GM19467 (cell line): ENCODE measurements at regions not wholly inside any gene's neighbourhood (a gene's known extent, or its start where the extent isn't known, plus 50 kb on each side); places are given as distances from the start of the nearest gene placed in this dataset.
"Not testable (repeated sequence)": the region's sequence is repeated elsewhere in the genome, so short reads cannot be mapped to it uniquely, and the experiment has no call there.

ENCODE experiments used
- ATAC-seq: cut with Tn5 transposase; IDR thresholded peaks from one replicate; pipeline ENCODE4 v1.9.1; 2021; ENCODE audit warnings: mild to moderate bottlenecking, moderate library complexity; ENCODE audit not compliant: unreplicated experiment

DNA sequence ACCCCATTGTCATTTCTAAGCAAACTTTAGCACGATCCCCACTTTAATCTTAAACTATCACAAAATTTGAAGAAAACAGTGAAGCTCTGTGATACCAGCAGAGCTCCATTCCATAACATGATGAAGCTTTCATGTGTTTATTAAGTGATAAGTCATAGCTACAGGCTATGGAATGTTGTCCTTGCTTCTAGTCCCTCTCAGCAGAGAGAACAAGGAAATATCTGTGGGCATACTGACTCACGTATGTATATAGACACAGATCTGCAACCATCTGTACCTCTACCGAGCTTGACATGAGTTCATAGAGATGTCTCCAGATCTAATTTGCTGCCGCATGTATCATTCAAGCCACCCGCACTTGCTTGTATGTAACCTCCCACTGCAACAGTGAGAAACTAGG is 588.9 kb downstream of the ETS1 start:
- no peak for ATAC-seq

GRCh38 chr11:127997594-127997993 is 589.8 kb downstream of the ETS1 start:
- no peak for ATAC-seq

GRCh38 chr11:127996825-127997224 is 590.5 kb downstream of the ETS1 start:
- no peak for ATAC-seq

DNA sequence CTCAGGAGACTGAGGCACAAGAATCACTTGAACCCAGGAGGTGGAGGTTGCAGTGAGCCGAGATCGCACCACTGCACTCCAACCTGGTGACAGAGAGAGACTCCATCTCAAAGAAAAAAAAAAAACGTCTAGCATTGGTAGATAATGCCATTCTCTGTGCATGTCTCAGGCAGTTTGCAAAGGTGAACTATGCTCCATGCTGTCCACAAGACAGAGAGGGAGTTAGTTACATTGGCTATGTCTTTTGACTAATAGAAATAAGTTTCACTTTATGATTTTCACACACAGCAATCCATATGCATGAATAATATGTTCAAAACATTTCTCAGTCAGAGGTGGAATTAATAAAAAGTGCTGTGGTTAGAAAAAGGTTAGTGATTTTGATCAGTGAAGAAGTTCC is 591.4 kb downstream of the ETS1 start:
- ATAC-seq: no peak

GRCh38 chr11:127994736-127995135 is 592.6 kb downstream of the ETS1 start:
- no peak for ATAC-seq

DNA sequence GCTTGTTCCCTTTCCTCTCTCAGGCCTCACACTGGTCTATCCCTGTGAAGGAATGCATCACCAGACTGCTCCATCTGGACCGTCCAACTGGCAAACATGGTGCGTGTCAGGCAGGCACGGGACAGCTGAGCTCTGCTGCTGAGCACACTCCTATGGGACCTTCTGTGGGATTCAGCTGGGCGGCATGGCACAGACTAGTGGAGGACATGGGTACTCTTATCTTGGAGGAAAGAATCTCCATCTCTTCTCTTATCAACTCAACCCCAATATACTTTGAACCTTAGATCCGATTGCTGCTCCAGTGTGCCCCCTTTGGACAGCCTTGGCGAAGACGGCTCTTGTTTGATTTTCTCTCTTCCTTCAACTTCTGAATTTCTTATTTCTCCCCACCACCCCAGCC is 593.6 kb downstream of the ETS1 start:
- ATAC-seq: no peak

DNA sequence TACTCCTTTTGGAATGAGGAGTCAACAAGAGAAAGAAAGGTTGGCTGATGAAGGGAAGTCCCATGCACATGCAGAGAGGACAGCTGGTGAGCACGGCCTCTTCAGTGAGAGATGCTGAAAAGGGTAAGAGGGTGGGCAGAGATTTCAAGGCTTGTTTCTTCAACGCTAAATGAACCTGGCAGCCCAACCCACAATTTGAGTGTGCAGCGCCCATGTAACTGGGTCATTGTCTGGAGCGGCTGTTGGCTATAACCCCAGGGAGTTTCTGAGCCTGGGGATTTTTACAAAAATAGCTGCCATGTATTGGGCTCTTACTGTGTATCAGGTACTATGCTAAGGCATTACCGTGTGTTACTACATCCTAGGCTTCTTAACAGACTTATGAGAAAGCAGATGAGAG is 594.1 kb downstream of the ETS1 start:
- no peak for ATAC-seq

- no peak for ATAC-seq
Observed at GRCh38 chr11:127986073-127986472, 601.3 kb downstream of the ETS1 start.

DNA sequence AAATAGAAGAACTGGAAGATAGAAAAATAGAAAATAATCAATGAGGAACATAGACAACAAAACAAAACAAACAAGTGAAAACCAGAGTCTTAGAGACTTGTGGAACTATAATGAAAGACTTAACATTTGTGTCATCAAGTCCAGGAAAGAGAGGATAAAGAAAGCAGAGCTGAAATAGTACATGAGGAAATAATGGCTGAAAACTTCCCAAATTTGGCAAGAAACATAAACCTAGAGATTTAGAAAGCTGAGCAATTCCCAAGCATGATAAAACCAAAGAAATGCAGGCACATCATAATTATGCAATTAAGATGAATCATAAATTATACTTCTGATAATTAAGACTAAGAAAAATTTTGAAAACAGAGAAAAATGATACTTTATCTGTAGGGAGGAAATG is 614.5 kb downstream of the ETS1 start:
- ATAC-seq: no peak

DNA sequence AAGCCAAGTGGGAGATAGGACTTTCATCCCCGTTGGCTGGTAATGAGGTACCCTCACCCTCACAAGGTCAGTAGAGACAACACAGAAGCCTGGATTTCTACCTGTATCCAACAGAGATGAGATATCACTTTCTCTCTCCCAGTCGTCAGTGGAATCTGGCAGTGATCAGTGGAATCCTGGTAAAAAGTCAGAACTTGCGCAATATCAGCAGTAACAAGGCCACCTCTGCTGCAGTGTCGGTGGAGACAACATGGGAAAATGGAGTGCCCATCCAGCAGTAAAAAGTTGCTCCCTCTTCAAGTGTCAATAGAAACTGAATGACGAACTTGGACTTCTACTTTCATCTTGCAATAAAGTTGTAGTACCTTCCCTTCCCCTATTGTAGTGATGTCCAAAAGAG is 615.9 kb downstream of the ETS1 start:
- ATAC-seq: no peak

GRCh38 chr11:127966821-127967220 is 620.5 kb downstream of the ETS1 start:
- ATAC-seq: no peak

DNA sequence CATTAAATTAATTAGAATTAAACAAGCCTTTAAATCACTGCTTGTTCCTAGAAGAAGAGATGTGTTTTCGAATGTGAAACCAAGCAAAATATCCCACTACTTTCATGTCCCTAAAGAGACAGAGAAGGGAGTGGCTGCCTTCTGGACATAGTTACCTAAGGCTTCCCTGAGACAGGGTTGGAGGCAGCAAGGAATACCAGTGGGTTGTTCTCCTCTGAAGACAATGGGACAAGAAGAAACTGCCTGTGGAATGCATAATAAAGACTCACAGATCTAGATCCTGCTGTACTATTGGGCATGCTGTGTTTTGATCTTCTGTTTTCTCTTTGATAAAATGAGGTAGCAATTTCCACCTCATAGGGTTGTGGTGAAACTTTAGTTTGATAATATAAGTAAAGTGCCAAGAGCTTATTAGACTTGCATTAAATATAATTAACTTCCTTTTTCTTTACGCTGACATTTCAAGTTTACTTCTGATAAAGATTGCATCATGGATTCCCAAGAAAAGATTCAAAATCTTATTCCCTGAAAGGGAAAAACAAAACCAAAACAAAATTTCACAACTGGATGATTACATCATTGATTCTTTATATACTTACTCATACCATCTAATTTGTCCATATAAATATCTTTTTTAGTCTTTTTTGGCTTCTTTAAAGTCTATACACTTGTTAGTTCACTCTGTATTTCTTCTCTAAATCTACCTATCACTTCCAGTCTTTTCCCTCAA is 621.3 kb downstream of the ETS1 start:
- ATAC-seq: no peak

- ATAC-seq: no peak
Observed at GRCh38 chr11:127962416-127962815, 624.9 kb downstream of the ETS1 start.

- ATAC-seq: no peak
Observed at GRCh38 chr11:127950162-127950561, 637.2 kb downstream of the ETS1 start.

- no peak for ATAC-seq
Observed at GRCh38 chr11:127943763-127944162, 643.6 kb downstream of the ETS1 start.

- no peak for ATAC-seq
Observed at GRCh38 chr11:127943152-127943551, 644.2 kb downstream of the ETS1 start.

- not testable (repeated sequence) for ATAC-seq
Observed at GRCh38 chr11:127941554-127941953, 645.8 kb downstream of the ETS1 start.

DNA sequence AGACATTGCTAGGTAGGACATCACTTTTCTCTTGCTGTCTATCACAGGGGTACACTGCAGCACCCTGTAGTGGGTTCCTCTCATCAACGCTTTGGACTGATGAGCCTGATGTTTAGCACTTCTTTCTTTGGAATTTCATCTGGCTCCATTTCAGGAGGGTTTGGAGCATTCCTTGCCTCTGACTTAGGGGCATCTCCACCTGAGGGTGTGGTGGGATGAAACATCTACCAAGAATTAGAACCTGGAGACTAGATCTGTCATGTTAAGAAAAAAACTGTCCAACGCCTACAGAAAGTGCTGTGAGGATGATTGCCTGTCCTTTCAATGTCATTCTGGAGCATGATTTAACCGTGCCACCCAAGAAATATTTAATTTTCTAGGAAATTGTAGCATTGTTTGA is 648.4 kb downstream of the ETS1 start:
- no peak for ATAC-seq

DNA sequence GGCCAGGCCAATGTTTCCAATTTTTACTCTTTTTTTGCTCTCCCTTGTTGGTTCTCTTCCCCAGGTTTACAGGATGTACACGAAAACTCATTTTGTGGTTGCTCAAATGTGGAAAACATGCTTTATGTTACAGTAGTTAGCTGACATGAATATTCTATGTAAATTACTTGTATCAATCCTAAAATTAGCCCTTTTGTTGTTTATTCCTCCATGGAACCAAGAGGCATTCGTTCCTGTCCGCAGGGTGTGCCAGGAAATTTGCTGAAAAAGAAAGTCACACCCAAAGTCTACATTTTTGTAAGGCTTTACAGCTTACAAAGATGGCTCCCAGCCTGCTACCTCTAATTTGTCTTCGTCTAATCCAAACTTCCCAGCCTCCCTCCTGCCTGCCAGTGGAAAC is 652.3 kb downstream of the ETS1 start:
- no peak for ATAC-seq

DNA sequence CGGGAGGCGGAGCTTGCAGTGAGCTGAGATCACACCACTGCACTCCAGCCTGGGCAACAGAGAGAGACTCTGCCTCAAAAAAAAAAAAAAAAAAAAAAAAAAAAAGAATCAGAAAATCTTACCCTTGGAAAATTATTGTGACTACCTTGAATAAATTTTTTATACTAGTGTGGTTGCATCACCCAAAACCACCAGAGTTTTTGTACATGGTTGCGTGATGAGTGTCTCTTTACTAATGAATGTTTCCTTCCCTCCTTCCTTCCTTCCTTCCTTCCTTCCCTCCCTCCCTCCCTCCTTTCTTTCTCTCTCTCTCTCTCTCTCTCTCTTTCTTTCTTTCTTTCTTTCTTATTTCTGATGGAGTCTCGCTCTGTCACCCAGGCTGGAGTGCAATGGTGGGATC is 653.4 kb downstream of the ETS1 start:
- not testable (repeated sequence) for ATAC-seq

GRCh38 chr11:127931803-127932202 is 655.6 kb downstream of the ETS1 start:
- no peak for ATAC-seq

DNA sequence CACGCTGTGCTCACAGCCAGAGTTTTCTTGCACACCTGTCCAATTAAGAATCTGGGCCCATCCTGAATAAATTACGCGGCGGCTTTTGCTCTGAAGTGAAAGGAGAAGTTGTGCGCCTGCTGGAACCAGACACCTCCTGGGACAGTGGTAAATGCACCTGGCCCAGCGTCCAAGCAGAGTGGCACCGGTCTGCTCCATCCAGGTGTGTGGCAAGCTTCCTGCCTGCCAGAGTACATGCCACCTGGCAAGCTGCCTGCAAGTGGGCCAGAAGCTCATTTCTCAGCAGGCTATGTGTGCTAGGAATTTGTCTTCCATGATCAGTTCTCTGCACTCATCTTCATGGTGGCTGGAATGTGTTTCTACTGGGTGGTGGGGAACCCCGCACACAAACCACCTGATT is 660.6 kb downstream of the ETS1 start:
- ATAC-seq: no peak

- ATAC-seq: no peak
Observed at GRCh38 chr11:127925475-127925874, 661.9 kb downstream of the ETS1 start.
